SK-N-SH treated with all-trans-retinoic acid at 6 μM for 48 hours (cell line): ENCODE measurements at regions not wholly inside any gene's neighbourhood (a gene's known extent, or its start where the extent isn't known, plus 50 kb on each side); places are given as distances from the start of the nearest gene placed in this dataset.

Experiments
- ARNTL ChIP-seq: fragments of 450-650 bp; formaldehyde crosslinking; IDR thresholded peaks from 2 replicates; pipeline ENCODE4 v1.5.0; 2020; ENCODE audit warnings: low read depth, mild to moderate bottlenecking, moderate library complexity, borderline replicate concordance
- BACH2 ChIP-seq: fragments of 250-450 bp; sonication (Bioruptor Pico); IDR thresholded peaks from 2 replicates; pipeline ENCODE4 v1.9.0; 2021; ENCODE audit warnings: mild to moderate bottlenecking, borderline replicate concordance
- CSRNP3 ChIP-seq: fragments of 250-450 bp; sonication (Bioruptor Pico); IDR thresholded peaks from 2 replicates; pipeline ENCODE4 v1.5.1; 2021; ENCODE audit warnings: mild to moderate bottlenecking, moderate library complexity
- GLIS3 ChIP-seq: fragments of 250-450 bp; sonication (Bioruptor Pico); IDR thresholded peaks from 2 replicates; pipeline ENCODE4 v1.5.0; 2020; ENCODE audit warnings: mild to moderate bottlenecking, moderate library complexity
- PATZ1 ChIP-seq: fragments of 250-450 bp; sonication (Bioruptor Pico); IDR thresholded peaks from 2 replicates; pipeline ENCODE4 v1.8.0; 2020; ENCODE audit warnings: mild to moderate bottlenecking, moderate library complexity, borderline replicate concordance
- PPARA ChIP-seq: fragments of 250-450 bp; sonication (Bioruptor Pico); IDR thresholded peaks from 2 replicates; pipeline ENCODE4 v1.5.0; 2020; ENCODE audit warnings: mild to moderate bottlenecking, borderline replicate concordance
- SNAI2 ChIP-seq: fragments of 250-450 bp; sonication (Bioruptor Pico); IDR thresholded peaks from 2 replicates; pipeline ENCODE4 v1.5.0; 2020; ENCODE audit warnings: mild to moderate bottlenecking, moderate library complexity
- TCF4 ChIP-seq: fragments of 250-450 bp; sonication (Bioruptor Pico); IDR thresholded peaks from 2 replicates; pipeline ENCODE4 v1.8.0; 2021; ENCODE audit warnings: mild to moderate bottlenecking, moderate library complexity, borderline replicate concordance
- ZFP3 ChIP-seq: fragments of 250-450 bp; sonication (Bioruptor Pico); IDR thresholded peaks from 2 replicates; pipeline ENCODE4 v1.5.0; 2020; ENCODE audit warnings: mild to moderate bottlenecking, moderate library complexity
- ZFP30 ChIP-seq: fragments of 450-650 bp; formaldehyde crosslinking; IDR thresholded peaks from 2 replicates; pipeline ENCODE4 v1.5.0; 2022; ENCODE audit warnings: mild to moderate bottlenecking, moderate library complexity
- ZNF70 ChIP-seq: fragments of 450-650 bp; formaldehyde crosslinking; IDR thresholded peaks from 2 replicates; pipeline ENCODE4 v1.5.0; 2020; ENCODE audit warnings: mild to moderate bottlenecking, moderate library complexity
- TF ChIP-seq, protein P1 (sequence below): fragments of 250-450 bp; sonication (Bioruptor Pico); IDR thresholded peaks from 2 replicates; pipeline ENCODE4 v1.8.0; 2021; ENCODE audit warnings: low read depth, mild to moderate bottlenecking, moderate library complexity, borderline replicate concordance
- TF ChIP-seq, protein P2 (sequence below): fragments of 250-450 bp; sonication (Bioruptor Pico); IDR thresholded peaks from 2 replicates; pipeline ENCODE4 v1.5.1; 2020; ENCODE audit warnings: low read depth, mild to moderate bottlenecking, moderate library complexity

GRCh38 chr3:8236264-8236663 lies 265.4 kb upstream of the LMCD1 start:
- TF ChIP-seq, protein P1, sequence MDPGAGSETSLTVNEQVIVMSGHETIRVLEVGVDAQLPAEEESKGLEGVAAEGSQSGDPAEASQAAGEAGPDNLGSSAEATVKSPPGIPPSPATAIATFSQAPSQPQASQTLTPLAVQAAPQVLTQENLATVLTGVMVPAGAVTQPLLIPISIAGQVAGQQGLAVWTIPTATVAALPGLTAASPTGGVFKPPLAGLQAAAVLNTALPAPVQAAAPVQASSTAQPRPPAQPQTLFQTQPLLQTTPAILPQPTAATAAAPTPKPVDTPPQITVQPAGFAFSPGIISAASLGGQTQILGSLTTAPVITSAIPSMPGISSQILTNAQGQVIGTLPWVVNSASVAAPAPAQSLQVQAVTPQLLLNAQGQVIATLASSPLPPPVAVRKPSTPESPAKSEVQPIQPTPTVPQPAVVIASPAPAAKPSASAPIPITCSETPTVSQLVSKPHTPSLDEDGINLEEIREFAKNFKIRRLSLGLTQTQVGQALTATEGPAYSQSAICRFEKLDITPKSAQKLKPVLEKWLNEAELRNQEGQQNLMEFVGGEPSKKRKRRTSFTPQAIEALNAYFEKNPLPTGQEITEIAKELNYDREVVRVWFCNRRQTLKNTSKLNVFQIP (CRISPR knock-in tag): no peak
- TF ChIP-seq PATZ1 (CRISPR knock-in tag) (no peak), GLIS3 (no peak), CSRNP3 (no peak), PPARA (CRISPR knock-in tag) (no peak), TCF4 (CRISPR knock-in tag) (no peak), BACH2 (CRISPR knock-in tag) (no peak), ARNTL (CRISPR knock-in tag) (no peak), ZFP3 (no peak), ZFP30 (no peak), SNAI2 (CRISPR knock-in tag) (no peak), ZNF70 (no peak)
- TF ChIP-seq, protein P2, sequence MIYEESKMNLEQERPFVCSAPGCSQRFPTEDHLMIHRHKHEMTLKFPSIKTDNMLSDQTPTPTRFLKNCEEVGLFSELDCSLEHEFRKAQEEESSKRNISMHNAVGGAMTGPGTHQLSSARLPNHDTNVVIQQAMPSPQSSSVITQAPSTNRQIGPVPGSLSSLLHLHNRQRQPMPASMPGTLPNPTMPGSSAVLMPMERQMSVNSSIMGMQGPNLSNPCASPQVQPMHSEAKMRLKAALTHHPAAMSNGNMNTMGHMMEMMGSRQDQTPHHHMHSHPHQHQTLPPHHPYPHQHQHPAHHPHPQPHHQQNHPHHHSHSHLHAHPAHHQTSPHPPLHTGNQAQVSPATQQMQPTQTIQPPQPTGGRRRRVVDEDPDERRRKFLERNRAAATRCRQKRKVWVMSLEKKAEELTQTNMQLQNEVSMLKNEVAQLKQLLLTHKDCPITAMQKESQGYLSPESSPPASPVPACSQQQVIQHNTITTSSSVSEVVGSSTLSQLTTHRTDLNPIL: no peak
